ENCODE measurements at regions not wholly inside any gene's neighbourhood (a gene's known extent, or its start where the extent isn't known, plus 50 kb on each side); places are given as distances from the start of the nearest gene placed in this dataset.

GRCh38 chr1:148357037-148357436 is 126.1 kb downstream of the PPIAL4G start:
- Histone ChIP-seq H3K4me3 (ENCODE audit: low read depth in 1 of 2, low read length in 2 of 2) (no peak overlapping the region), H3K4me2 (ENCODE audit: insufficient read depth, low read length) (no peak overlapping the region), H2AFZ (ENCODE audit: low read depth, low read length) (no peak overlapping the region), H3K36me3 (ENCODE audit: insufficient read depth, low read length) (no peaks in the 10 kb centered on the region), H3K9ac (ENCODE audit: low read depth, low read length) (no peak overlapping the region), H3K9me3 (ENCODE audit: insufficient read depth, low read length, severe bottlenecking) (no peaks in the 10 kb centered on the region), H3K27me3 (ENCODE audit: insufficient read depth, low read length, poor library complexity) (peaks cover 2% of the 10 kb centered on the region), H4K20me1 (ENCODE audit: insufficient read depth, low read length) (no peaks in the 10 kb centered on the region), H3K27ac (ENCODE audit: low read length) (no peak overlapping the region), H3K4me1 (ENCODE audit: insufficient read depth, low read length) (no peaks in the 10 kb centered on the region), H3K79me2 (ENCODE audit: insufficient read depth, low read length) (no peaks in the 10 kb centered on the region)
- TF ChIP-seq, protein P1, sequence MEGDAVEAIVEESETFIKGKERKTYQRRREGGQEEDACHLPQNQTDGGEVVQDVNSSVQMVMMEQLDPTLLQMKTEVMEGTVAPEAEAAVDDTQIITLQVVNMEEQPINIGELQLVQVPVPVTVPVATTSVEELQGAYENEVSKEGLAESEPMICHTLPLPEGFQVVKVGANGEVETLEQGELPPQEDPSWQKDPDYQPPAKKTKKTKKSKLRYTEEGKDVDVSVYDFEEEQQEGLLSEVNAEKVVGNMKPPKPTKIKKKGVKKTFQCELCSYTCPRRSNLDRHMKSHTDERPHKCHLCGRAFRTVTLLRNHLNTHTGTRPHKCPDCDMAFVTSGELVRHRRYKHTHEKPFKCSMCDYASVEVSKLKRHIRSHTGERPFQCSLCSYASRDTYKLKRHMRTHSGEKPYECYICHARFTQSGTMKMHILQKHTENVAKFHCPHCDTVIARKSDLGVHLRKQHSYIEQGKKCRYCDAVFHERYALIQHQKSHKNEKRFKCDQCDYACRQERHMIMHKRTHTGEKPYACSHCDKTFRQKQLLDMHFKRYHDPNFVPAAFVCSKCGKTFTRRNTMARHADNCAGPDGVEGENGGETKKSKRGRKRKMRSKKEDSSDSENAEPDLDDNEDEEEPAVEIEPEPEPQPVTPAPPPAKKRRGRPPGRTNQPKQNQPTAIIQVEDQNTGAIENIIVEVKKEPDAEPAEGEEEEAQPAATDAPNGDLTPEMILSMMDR (IDR thresholded peaks at IDR 0.05; ENCODE audit: borderline replicate concordance, extremely low read depth, low read length, poor library complexity, severe bottlenecking) = no peak
- no peak for TF ChIP-seq EZH2 (IDR thresholded peaks at IDR 0.05; ENCODE audit: borderline replicate concordance, low read depth, low read length, severe bottlenecking)
- no peak for ATAC-seq (ENCODE audit: insufficient read depth, low read depth)
- DNase-seq = no peak

- no peaks in the 10 kb centered on the region for H3K9me3 ChIP-seq (ENCODE audit: insufficient read depth, low read length, severe bottlenecking)
- DNase-seq (no peak), ATAC-seq (ENCODE audit: insufficient read depth, low read depth) (no peak)
- H3K4me2 ChIP-seq (ENCODE audit: insufficient read depth, low read length) = no peak overlapping the region
- no peak for TF ChIP-seq EZH2 (IDR thresholded peaks at IDR 0.05; ENCODE audit: borderline replicate concordance, low read depth, low read length, severe bottlenecking)
- TF ChIP-seq, protein P1 (IDR thresholded peaks at IDR 0.05; ENCODE audit: borderline replicate concordance, extremely low read depth, low read length, poor library complexity, severe bottlenecking) = no peak
- no peak overlapping the region for H3K9ac ChIP-seq (ENCODE audit: low read depth, low read length)
- H3K27me3 ChIP-seq (ENCODE audit: insufficient read depth, low read length, poor library complexity) = peaks cover 2% of the 10 kb centered on the region
- H3K36me3 ChIP-seq (ENCODE audit: insufficient read depth, low read length) = no peaks in the 10 kb centered on the region
- H4K20me1 ChIP-seq (ENCODE audit: insufficient read depth, low read length) = no peaks in the 10 kb centered on the region
- no peak overlapping the region for H2AFZ ChIP-seq (ENCODE audit: low read depth, low read length)
- H3K4me1 ChIP-seq (ENCODE audit: insufficient read depth, low read length) = no peaks in the 10 kb centered on the region
- H3K27ac ChIP-seq (ENCODE audit: low read length) = no peak overlapping the region
- H3K79me2 ChIP-seq (ENCODE audit: insufficient read depth, low read length) = no peaks in the 10 kb centered on the region
- H3K4me3 ChIP-seq (ENCODE audit: low read depth in 1 of 2, low read length in 2 of 2) = no peak overlapping the region
These were observed 127.1 kb downstream of the PPIAL4G start for GRCh38 chr1:148355976-148356375.

- no peak overlapping the region for H3K9ac ChIP-seq (ENCODE audit: low read depth, low read length)
- H4K20me1 ChIP-seq (ENCODE audit: insufficient read depth, low read length) = no peaks in the 10 kb centered on the region
- H3K4me2 ChIP-seq (ENCODE audit: insufficient read depth, low read length) = no peak overlapping the region
- no peak for DNase-seq
- H3K4me3 ChIP-seq (ENCODE audit: low read depth in 1 of 2, low read length in 2 of 2) = no peak overlapping the region
- no peaks in the 10 kb centered on the region for H3K36me3 ChIP-seq (ENCODE audit: insufficient read depth, low read length)
- TF ChIP-seq, protein P1 (IDR thresholded peaks at IDR 0.05; ENCODE audit: borderline replicate concordance, extremely low read depth, low read length, poor library complexity, severe bottlenecking) = no peak
- TF ChIP-seq EZH2 (IDR thresholded peaks at IDR 0.05; ENCODE audit: borderline replicate concordance, low read depth, low read length, severe bottlenecking) = no peak
- H2AFZ ChIP-seq (ENCODE audit: low read depth, low read length) = no peak overlapping the region
- no peak for ATAC-seq (ENCODE audit: insufficient read depth, low read depth)
- H3K4me1 ChIP-seq (ENCODE audit: insufficient read depth, low read length) = no peaks in the 10 kb centered on the region
- H3K9me3 ChIP-seq (ENCODE audit: insufficient read depth, low read length, severe bottlenecking) = no peaks in the 10 kb centered on the region
- H3K79me2 ChIP-seq (ENCODE audit: insufficient read depth, low read length) = no peaks in the 10 kb centered on the region
- peaks cover 6% of the 10 kb centered on the region for H3K27me3 ChIP-seq (ENCODE audit: insufficient read depth, low read length, poor library complexity)
- H3K27ac ChIP-seq (ENCODE audit: low read length) = no peak overlapping the region
These were observed 128.2 kb downstream of the PPIAL4G start for GRCh38 chr1:148354913-148355308.
